HG02884 (cell line): ENCODE measurements at regions not wholly inside any gene's neighbourhood (a gene's known extent, or its start where the extent isn't known, plus 50 kb on each side); places are given as distances from the start of the nearest gene placed in this dataset.
"Not testable (repeated sequence)": the region's sequence is repeated elsewhere in the genome, so short reads cannot be mapped to it uniquely, and the experiment has no call there.

Experiments
- ATAC-seq: cut with Tn5 transposase; IDR thresholded peaks from one replicate; pipeline ENCODE4 v1.9.1; 2021; ENCODE audit warnings: mild to moderate bottlenecking, moderate library complexity; ENCODE audit not compliant: unreplicated experiment

- not testable (repeated sequence) for ATAC-seq
Observed at GRCh38 chr4:49322610-49323572, 336.8 kb downstream of the CWH43 start.

DNA sequence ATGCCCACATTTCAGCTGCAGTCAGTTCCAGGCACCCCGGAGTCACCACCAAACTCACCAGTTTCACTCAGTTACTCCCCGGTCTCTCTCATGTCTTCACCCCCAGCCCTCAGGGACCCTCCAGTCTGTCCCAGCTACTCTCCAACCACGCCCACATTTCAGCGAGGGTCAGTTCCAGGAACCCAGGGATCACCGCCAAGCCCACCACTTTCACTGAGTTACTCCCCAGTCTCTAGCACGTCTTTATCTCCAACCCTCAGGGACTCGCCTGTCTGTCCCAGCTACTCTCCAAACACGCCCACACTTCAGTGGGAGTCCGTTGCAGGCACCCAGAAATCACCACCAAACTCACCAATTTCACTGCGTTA, 337.5 kb downstream of the CWH43 start:
- ATAC-seq: not testable (repeated sequence)
